ENCODE measurements at regions not wholly inside any gene's neighbourhood (a gene's known extent, or its start where the extent isn't known, plus 50 kb on each side); places are given as distances from the start of the nearest gene placed in this dataset.
"Not testable (repeated sequence)": the region's sequence is repeated elsewhere in the genome, so short reads cannot be mapped to it uniquely, and the experiment has no call there.

DNA sequence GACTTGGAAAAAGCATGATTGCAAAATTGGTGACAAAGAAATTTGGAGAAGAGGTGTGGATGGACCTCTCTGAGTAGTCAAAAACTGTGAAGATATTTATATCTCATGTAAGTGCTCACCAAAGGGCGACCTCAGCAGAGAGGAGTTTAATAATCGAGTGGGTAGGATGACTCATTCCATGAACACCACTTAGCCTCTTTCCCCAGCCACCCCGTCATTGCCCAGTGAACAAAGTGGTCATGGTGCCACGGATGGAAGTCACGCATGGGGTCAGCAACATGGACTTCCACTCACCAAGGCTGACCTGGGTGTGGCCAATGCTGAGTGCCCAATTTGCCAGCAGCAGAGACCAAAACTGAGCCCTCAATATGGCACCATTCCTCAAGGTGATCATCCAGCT, 997.4 kb upstream of the GYPC start:
- 86 to 93% methylated on average over 5 of the region's 5 CpGs for WGBS, 2 donors
- H3K4me3 ChIP-seq: no peak overlapping the region
- no peaks in the 10 kb centered on the region for H3K27me3 ChIP-seq
- H3K36me3 ChIP-seq: no peaks in the 10 kb centered on the region
- H3K9me3 ChIP-seq: no peaks in the 10 kb centered on the region
- ATAC-seq (ENCODE audit: low FRiP score in 2 of 2): no peak
- no peak for DNase-seq
- no peaks in the 10 kb centered on the region for H3K4me1 ChIP-seq
- no peak overlapping the region for H3K27ac ChIP-seq
- TF ChIP-seq POLR2A (IDR thresholded peaks at IDR 0.05): no peak
- TF ChIP-seq EP300 (IDR thresholded peaks at IDR 0.05): no peak
- TF ChIP-seq CTCF (IDR thresholded peaks at IDR 0.05): no peak
- TF ChIP-seq POLR2AphosphoS5 (IDR thresholded peaks at IDR 0.05): no peak

- not testable (repeated sequence) for DNase-seq; H3K27me3 ChIP-seq; ATAC-seq (ENCODE audit: low FRiP score in 2 of 2); H3K4me1 ChIP-seq; H3K27ac ChIP-seq; H3K9me3 ChIP-seq; H3K36me3 ChIP-seq; H3K4me3 ChIP-seq
- WGBS, 2 donors: 41 to 60% methylated on average over 1 of the region's 1 CpG
Observed at GRCh38 chr2:125660369-125660768, 995.6 kb upstream of the GYPC start.

- TF ChIP-seq POLR2AphosphoS5 (IDR thresholded peaks at IDR 0.05): no peak
- no peak for TF ChIP-seq EP300 (IDR thresholded peaks at IDR 0.05)
- TF ChIP-seq POLR2A (IDR thresholded peaks at IDR 0.05): no peak
- TF ChIP-seq CTCF (IDR thresholded peaks at IDR 0.05): no peak
- WGBS, 2 donors: 71 to 72% methylated on average over 3 of the region's 3 CpGs
- no peak for ATAC-seq (ENCODE audit: low FRiP score in 2 of 2)
- no peaks in the 10 kb centered on the region for H3K4me1 ChIP-seq
- H3K27me3 ChIP-seq: no peaks in the 10 kb centered on the region
- H3K4me3 ChIP-seq: no peak overlapping the region
- no peaks in the 10 kb centered on the region for H3K9me3 ChIP-seq
- no peak overlapping the region for H3K27ac ChIP-seq
- no peak for DNase-seq
- no peaks in the 10 kb centered on the region for H3K36me3 ChIP-seq
Observed at GRCh38 chr2:125667630-125668029, 988.3 kb upstream of the GYPC start.

DNA sequence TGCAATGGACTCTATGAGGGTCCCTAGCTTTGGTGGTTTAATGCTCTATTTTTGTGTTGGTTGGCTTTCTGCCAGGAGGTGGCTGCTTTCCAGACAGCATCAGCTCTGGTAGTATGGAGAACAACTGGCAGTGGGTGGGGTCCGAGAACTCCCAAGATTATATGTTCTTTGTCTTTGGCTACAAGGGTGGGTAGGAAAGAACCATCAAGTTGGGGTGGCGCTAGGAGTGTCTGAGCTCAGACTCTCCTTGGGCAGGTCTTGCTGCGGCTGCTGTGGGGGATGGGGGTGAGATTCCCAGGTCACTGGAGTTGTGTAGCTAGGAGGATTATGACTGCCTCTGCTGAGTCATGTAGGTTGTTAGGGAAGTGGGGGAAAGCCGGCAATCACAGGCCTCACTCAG, 976.1 kb upstream of the GYPC start:
- TF ChIP-seq POLR2AphosphoS5 (IDR thresholded peaks at IDR 0.05): no peak
- no peak for TF ChIP-seq CTCF (IDR thresholded peaks at IDR 0.05)
- no peak for TF ChIP-seq EP300 (IDR thresholded peaks at IDR 0.05)
- TF ChIP-seq POLR2A (IDR thresholded peaks at IDR 0.05): no peak
- 78 to 90% methylated on average over 4 of the region's 4 CpGs for WGBS, 2 donors
- H3K36me3 ChIP-seq: no peaks in the 10 kb centered on the region
- ATAC-seq (ENCODE audit: low FRiP score in 2 of 2) (no peak), DNase-seq (no peak)
- H3K4me3 ChIP-seq: no peak overlapping the region
- no peaks in the 10 kb centered on the region for H3K27me3 ChIP-seq
- no peak overlapping the region for H3K27ac ChIP-seq
- no peaks in the 10 kb centered on the region for H3K9me3 ChIP-seq
- no peaks in the 10 kb centered on the region for H3K4me1 ChIP-seq

- no peak for TF ChIP-seq CTCF (IDR thresholded peaks at IDR 0.05)
- no peak for TF ChIP-seq POLR2AphosphoS5 (IDR thresholded peaks at IDR 0.05)
- TF ChIP-seq POLR2A (IDR thresholded peaks at IDR 0.05): no peak
- no peak for TF ChIP-seq EP300 (IDR thresholded peaks at IDR 0.05)
- H3K9me3 ChIP-seq: no peaks in the 10 kb centered on the region
- H3K27me3 ChIP-seq: no peaks in the 10 kb centered on the region
- ATAC-seq (ENCODE audit: low FRiP score in 2 of 2): no peak
- no peak overlapping the region for H3K4me3 ChIP-seq
- H3K36me3 ChIP-seq: no peaks in the 10 kb centered on the region
- no peaks in the 10 kb centered on the region for H3K4me1 ChIP-seq
- H3K27ac ChIP-seq: no peak overlapping the region
- 90 to 100% methylated on average over 4 of the region's 4 CpGs for WGBS, 2 donors
- DNase-seq: no peak
Observed at GRCh38 chr2:125680809-125681208, 975.1 kb upstream of the GYPC start.
